ENCODE measurements at regions not wholly inside any gene's neighbourhood (a gene's known extent, or its start where the extent isn't known, plus 50 kb on each side); places are given as distances from the start of the nearest gene placed in this dataset.

GRCh38 chr6:141401851-141402250 lies 730.9 kb upstream of the GJE1 start:
- no peaks in the 10 kb centered on the region for H4K20me1 ChIP-seq (ENCODE audit: insufficient read depth, low read length)
- no peak for TF ChIP-seq CTCF (IDR thresholded peaks at IDR 0.05; ENCODE audit: insufficient read depth, low read depth, low read length)
- TF ChIP-seq EZH2 (IDR thresholded peaks at IDR 0.05; ENCODE audit: insufficient read depth, low read length) = no peak
- H3K4me1 ChIP-seq (ENCODE audit: insufficient read depth, low read length) = no peaks in the 10 kb centered on the region
- no peaks in the 10 kb centered on the region for H3K4me1 Mint-ChIP-seq (ENCODE audit: low read depth, unreplicated experiment)
- no peak overlapping the region for H3K4me3 Mint-ChIP-seq (ENCODE audit: unreplicated experiment)
- no peaks in the 10 kb centered on the region for H3K9me3 Mint-ChIP-seq (ENCODE audit: unreplicated experiment)
- H3K4me3 ChIP-seq (ENCODE audit: insufficient read depth, low read depth, low read length) = no peak overlapping the region
- no peak overlapping the region for H3K4me2 ChIP-seq (ENCODE audit: low read length)
- FAIRE-seq = no peak
- no peaks in the 10 kb centered on the region for H3K9me3 ChIP-seq (ENCODE audit: insufficient read depth, low read depth, low read length)
- no peak overlapping the region for H3K27ac ChIP-seq (ENCODE audit: low read depth, low read length)
- H2AFZ ChIP-seq (ENCODE audit: low read depth, low read length) = no peak overlapping the region
- no peaks in the 10 kb centered on the region for H3K36me3 ChIP-seq (ENCODE audit: insufficient read depth, low read length)
- no peak for DNase-seq (ENCODE audit: low read depth)
- no peaks in the 10 kb centered on the region for H3K79me2 ChIP-seq (ENCODE audit: insufficient read depth, low read length)
- H3K27ac Mint-ChIP-seq (ENCODE audit: unreplicated experiment) = no peak overlapping the region
- no peaks in the 10 kb centered on the region for H3K27me3 ChIP-seq (ENCODE audit: insufficient read depth, low read length)
- no peaks in the 10 kb centered on the region for H3K27me3 Mint-ChIP-seq (ENCODE audit: low read depth, unreplicated experiment)
- H3K36me3 Mint-ChIP-seq (ENCODE audit: low read depth, unreplicated experiment) = no peaks in the 10 kb centered on the region
- no peak overlapping the region for H3K9ac ChIP-seq (ENCODE audit: low read length)

GRCh38 chr6:141401168-141401567 lies 731.6 kb upstream of the GJE1 start:
- Mint-ChIP-seq H3K4me3 (ENCODE audit: unreplicated experiment) (no peak overlapping the region), H3K27me3 (ENCODE audit: low read depth, unreplicated experiment) (no peaks in the 10 kb centered on the region), H3K27ac (ENCODE audit: unreplicated experiment) (no peak overlapping the region), H3K4me1 (ENCODE audit: low read depth, unreplicated experiment) (no peaks in the 10 kb centered on the region), H3K36me3 (ENCODE audit: low read depth, unreplicated experiment) (no peaks in the 10 kb centered on the region), H3K9me3 (ENCODE audit: unreplicated experiment) (no peaks in the 10 kb centered on the region)
- H3K4me2 ChIP-seq (ENCODE audit: low read length) = no peak overlapping the region
- FAIRE-seq (peak; percentile 41), DNase-seq (ENCODE audit: low read depth) (peak; percentile 47)
- no peak overlapping the region for H3K9ac ChIP-seq (ENCODE audit: low read length)
- no peaks in the 10 kb centered on the region for H3K4me1 ChIP-seq (ENCODE audit: insufficient read depth, low read length)
- no peaks in the 10 kb centered on the region for H3K79me2 ChIP-seq (ENCODE audit: insufficient read depth, low read length)
- H2AFZ ChIP-seq (ENCODE audit: low read depth, low read length) = peak overlapping the region; percentile 51
- H3K36me3 ChIP-seq (ENCODE audit: insufficient read depth, low read length) = no peaks in the 10 kb centered on the region
- H4K20me1 ChIP-seq (ENCODE audit: insufficient read depth, low read length) = no peaks in the 10 kb centered on the region
- no peak for TF ChIP-seq CTCF (IDR thresholded peaks at IDR 0.05; ENCODE audit: insufficient read depth, low read depth, low read length)
- no peak for TF ChIP-seq EZH2 (IDR thresholded peaks at IDR 0.05; ENCODE audit: insufficient read depth, low read length)
- no peak overlapping the region for H3K4me3 ChIP-seq (ENCODE audit: insufficient read depth, low read depth, low read length)
- no peaks in the 10 kb centered on the region for H3K9me3 ChIP-seq (ENCODE audit: insufficient read depth, low read depth, low read length)
- H3K27ac ChIP-seq (ENCODE audit: low read depth, low read length) = no peak overlapping the region
- no peaks in the 10 kb centered on the region for H3K27me3 ChIP-seq (ENCODE audit: insufficient read depth, low read length)

GRCh38 chr6:141398949-141399348 lies 733.8 kb upstream of the GJE1 start:
- Mint-ChIP-seq H3K27ac (ENCODE audit: unreplicated experiment) (no peak overlapping the region), H3K27me3 (ENCODE audit: low read depth, unreplicated experiment) (no peaks in the 10 kb centered on the region), H3K9me3 (ENCODE audit: unreplicated experiment) (peaks cover 2% of the 10 kb centered on the region), H3K4me1 (ENCODE audit: low read depth, unreplicated experiment) (no peaks in the 10 kb centered on the region), H3K36me3 (ENCODE audit: low read depth, unreplicated experiment) (no peaks in the 10 kb centered on the region), H3K4me3 (ENCODE audit: unreplicated experiment) (no peak overlapping the region)
- H3K4me3 ChIP-seq (ENCODE audit: insufficient read depth, low read depth, low read length) = no peak overlapping the region
- H3K9ac ChIP-seq (ENCODE audit: low read length) = no peak overlapping the region
- H3K36me3 ChIP-seq (ENCODE audit: insufficient read depth, low read length) = no peaks in the 10 kb centered on the region
- H4K20me1 ChIP-seq (ENCODE audit: insufficient read depth, low read length) = no peaks in the 10 kb centered on the region
- no peak overlapping the region for H3K27ac ChIP-seq (ENCODE audit: low read depth, low read length)
- H3K4me2 ChIP-seq (ENCODE audit: low read length) = no peak overlapping the region
- no peaks in the 10 kb centered on the region for H3K27me3 ChIP-seq (ENCODE audit: insufficient read depth, low read length)
- TF ChIP-seq CTCF (IDR thresholded peaks at IDR 0.05; ENCODE audit: insufficient read depth, low read depth, low read length) = no peak
- no peak for TF ChIP-seq EZH2 (IDR thresholded peaks at IDR 0.05; ENCODE audit: insufficient read depth, low read length)
- H3K4me1 ChIP-seq (ENCODE audit: insufficient read depth, low read length) = no peaks in the 10 kb centered on the region
- no peak overlapping the region for H2AFZ ChIP-seq (ENCODE audit: low read depth, low read length)
- H3K9me3 ChIP-seq (ENCODE audit: insufficient read depth, low read depth, low read length) = no peaks in the 10 kb centered on the region
- DNase-seq (ENCODE audit: low read depth) (no peak), FAIRE-seq (no peak)
- H3K79me2 ChIP-seq (ENCODE audit: insufficient read depth, low read length) = no peaks in the 10 kb centered on the region
